DND-41 (cell line): ENCODE measurements at regions not wholly inside any gene's neighbourhood (a gene's known extent, or its start where the extent isn't known, plus 50 kb on each side); places are given as distances from the start of the nearest gene placed in this dataset.

Source experiments
- ATAC-seq: fragments of 200-7000 bp; cut with Tn5 transposase; 3 replicates; pipeline ENCODE4 v1.9.1; 2021; ENCODE audit warnings: low read depth; ENCODE audit not compliant: insufficient read depth
- DNase-seq: peaks from one replicate; pipeline ENCODE4 v3.0.0-alpha.2; 2020
- H2AFZ ChIP-seq: 2 replicates; pipeline ENCODE4 v1.6.0; 2012; ENCODE audit warnings: low read depth, low read length
- H3K27ac ChIP-seq: 2 replicates; pipeline ENCODE4 v1.5.1; 2012; ENCODE audit warnings: low read length, inconsistent platforms
- H3K27me3 ChIP-seq: fragments of 200-600 bp; sonication (generic); 2 replicates; pipeline ENCODE4 v1.6.0; 2012; ENCODE audit warnings: low read length, mild to moderate bottlenecking, inconsistent platforms; ENCODE audit not compliant: insufficient read depth, poor library complexity
- H3K36me3 ChIP-seq: 2 replicates; pipeline ENCODE4 v1.5.1; 2012; ENCODE audit warnings: low read length, inconsistent platforms; ENCODE audit not compliant: insufficient read depth
- H3K4me1 ChIP-seq: 2 replicates; pipeline ENCODE4 v1.5.1; 2012; ENCODE audit warnings: mild to moderate bottlenecking, low read length; ENCODE audit not compliant: insufficient read depth
- H3K4me2 ChIP-seq: 2 replicates; pipeline ENCODE4 v1.6.0; 2012; ENCODE audit warnings: mild to moderate bottlenecking, moderate library complexity, low read length, inconsistent platforms; ENCODE audit not compliant: insufficient read depth
- H3K4me3 ChIP-seq, 2 experiments: fragments of 200-600 bp in 1 of 2; shearing (Covaris generic) in 1 of 2; 2 replicates each; pipeline ENCODE4 v1.5.1; 2012 to 2016; ENCODE audit warnings: inconsistent platforms in 2 of 2, low read length in 2 of 2, mild to moderate bottlenecking in 2 of 2, low read depth in 1 of 2, moderate library complexity in 1 of 2
- H3K79me2 ChIP-seq: 2 replicates; pipeline ENCODE4 v1.6.0; 2012; ENCODE audit warnings: low read length, inconsistent platforms; ENCODE audit not compliant: insufficient read depth
- H3K9ac ChIP-seq: 2 replicates; pipeline ENCODE4 v1.6.0; 2012; ENCODE audit warnings: low read depth, mild to moderate bottlenecking, inconsistent platforms, low read length, moderate library complexity
- H3K9me3 ChIP-seq: 2 replicates; pipeline ENCODE4 v1.5.1; 2012; ENCODE audit warnings: low read length, moderate library complexity, mild to moderate bottlenecking, inconsistent platforms; ENCODE audit not compliant: insufficient read depth, severe bottlenecking
- H4K20me1 ChIP-seq: 2 replicates; pipeline ENCODE4 v1.6.0; 2012; ENCODE audit warnings: low read length; ENCODE audit not compliant: insufficient read depth
- CTCF ChIP-seq: IDR thresholded peaks from 2 replicates; pipeline ENCODE4 v1.5.1; 2012; ENCODE audit warnings: borderline replicate concordance, low read length, moderate library complexity, mild to moderate bottlenecking; ENCODE audit not compliant: poor library complexity, severe bottlenecking; ENCODE audit errors: extremely low read depth
- EZH2 ChIP-seq: IDR thresholded peaks from 3 replicates; pipeline ENCODE4 v1.6.1; 2012; ENCODE audit warnings: borderline replicate concordance, low read depth, mild to moderate bottlenecking, moderate library complexity, low read length, inconsistent platforms; ENCODE audit not compliant: severe bottlenecking

DNA sequence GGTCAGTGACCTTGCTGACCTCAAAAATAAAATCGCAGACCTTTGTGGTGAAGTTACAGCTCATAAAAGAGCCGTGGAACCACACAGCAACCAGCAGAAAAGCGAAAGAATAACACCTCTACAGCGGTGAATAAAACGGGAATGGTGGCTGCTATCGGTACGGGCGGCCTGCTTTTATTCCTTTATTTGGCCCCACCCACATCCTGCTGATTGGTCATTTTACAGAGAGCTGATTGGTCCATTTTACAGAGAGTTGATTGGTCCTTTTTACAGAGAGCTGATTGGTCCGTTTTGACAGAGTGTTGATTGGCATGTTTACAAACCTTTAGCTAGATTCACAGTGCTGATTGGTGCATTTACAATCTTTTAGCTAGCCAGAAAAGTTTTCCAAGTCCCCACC lies 80.7 kb upstream of the ATP10A start:
- TF ChIP-seq EZH2, result no peak
- TF ChIP-seq CTCF, result no peak
- no peaks in the 10 kb centered on the region for H4K20me1 ChIP-seq
- H3K4me3 ChIP-seq, result no peak overlapping the region
- H3K27me3 ChIP-seq, result no peaks in the 10 kb centered on the region
- no peak overlapping the region for H2AFZ ChIP-seq
- no peaks in the 10 kb centered on the region for H3K9me3 ChIP-seq
- no peak overlapping the region for H3K9ac ChIP-seq
- ATAC-seq (no peak), DNase-seq (no peak)
- H3K27ac ChIP-seq, result no peak overlapping the region
- H3K4me2 ChIP-seq, result no peak overlapping the region
- H3K4me1 ChIP-seq, result no peaks in the 10 kb centered on the region
- H3K79me2 ChIP-seq, result no peaks in the 10 kb centered on the region
- H3K36me3 ChIP-seq, result no peaks in the 10 kb centered on the region

DNA sequence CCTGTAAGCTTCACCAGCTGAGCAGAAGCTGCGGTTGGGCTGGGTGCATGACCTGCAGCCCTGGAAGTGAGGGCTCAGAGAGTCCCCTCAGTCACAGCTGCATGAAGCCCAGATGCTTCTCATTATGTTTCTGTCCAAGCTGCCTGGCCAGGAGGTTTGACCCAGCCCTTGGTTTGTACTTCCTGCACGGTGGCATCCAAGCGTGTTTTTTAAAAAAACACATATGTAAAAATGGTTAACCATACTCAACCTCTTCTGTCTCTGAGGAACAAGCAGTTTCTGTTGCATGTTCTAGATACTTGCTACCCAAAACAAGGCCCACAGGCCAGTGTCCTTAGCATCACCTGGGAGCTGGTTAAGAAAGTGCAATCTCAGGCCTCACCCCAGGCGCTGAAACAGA lies 76.0 kb upstream of the ATP10A start:
- Histone ChIP-seq H3K36me3 (no peaks in the 10 kb centered on the region), H3K9ac (no peak overlapping the region), H3K4me2 (no peak overlapping the region), H4K20me1 (no peaks in the 10 kb centered on the region), H3K79me2 (no peaks in the 10 kb centered on the region), H3K9me3 (no peaks in the 10 kb centered on the region), H3K4me3 (no peak overlapping the region), H3K27me3 (no peaks in the 10 kb centered on the region), H3K27ac (no peak overlapping the region), H2AFZ (no peak overlapping the region), H3K4me1 (no peaks in the 10 kb centered on the region)
- DNase-seq (no peak), ATAC-seq (no peak)
- TF ChIP-seq CTCF (no peak), EZH2 (no peak)

GRCh38 chr15:25937796-25938195 lies 74.7 kb upstream of the ATP10A start:
- H3K4me3 ChIP-seq, result no peak overlapping the region
- no peak for TF ChIP-seq CTCF
- no peak for TF ChIP-seq EZH2
- no peak overlapping the region for H3K4me2 ChIP-seq
- H3K27ac ChIP-seq, result no peak overlapping the region
- no peak overlapping the region for H3K9ac ChIP-seq
- no peaks in the 10 kb centered on the region for H3K36me3 ChIP-seq
- H4K20me1 ChIP-seq, result no peaks in the 10 kb centered on the region
- no peaks in the 10 kb centered on the region for H3K27me3 ChIP-seq
- H3K9me3 ChIP-seq, result no peaks in the 10 kb centered on the region
- no peaks in the 10 kb centered on the region for H3K79me2 ChIP-seq
- no peak overlapping the region for H2AFZ ChIP-seq
- DNase-seq (no peak), ATAC-seq (no peak)
- no peaks in the 10 kb centered on the region for H3K4me1 ChIP-seq

DNA sequence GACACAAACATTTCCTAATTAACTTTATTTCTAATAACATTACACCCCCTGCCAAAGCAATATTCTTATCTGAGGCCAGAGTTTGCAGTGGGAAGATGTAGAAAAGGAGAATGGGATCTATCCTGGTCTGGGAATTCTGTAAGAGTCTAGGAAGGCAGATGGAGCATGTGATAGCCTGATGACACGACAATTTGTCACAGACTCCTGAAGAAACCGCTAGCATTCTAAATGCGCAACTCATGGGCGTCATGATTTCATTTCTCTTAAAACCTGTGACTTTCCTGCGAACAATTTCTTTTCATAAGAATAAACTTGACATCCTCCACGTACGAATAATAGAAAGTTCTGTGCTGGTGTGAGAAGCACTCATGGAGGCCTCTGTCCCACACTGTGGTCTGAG lies 72.9 kb upstream of the ATP10A start:
- Histone ChIP-seq H3K9me3 (no peaks in the 10 kb centered on the region), H3K4me3 (no peak overlapping the region), H4K20me1 (no peaks in the 10 kb centered on the region), H3K36me3 (no peaks in the 10 kb centered on the region), H3K4me2 (no peak overlapping the region), H3K27ac (no peak overlapping the region), H3K9ac (no peak overlapping the region), H3K27me3 (no peaks in the 10 kb centered on the region), H2AFZ (no peak overlapping the region), H3K79me2 (no peaks in the 10 kb centered on the region), H3K4me1 (no peaks in the 10 kb centered on the region)
- TF ChIP-seq EZH2 (no peak), CTCF (no peak)
- ATAC-seq (no peak), DNase-seq (no peak)
